Mesendoderm (in vitro differentiated cells): ENCODE measurements at regions not wholly inside any gene's neighbourhood (a gene's known extent, or its start where the extent isn't known, plus 50 kb on each side); places are given as distances from the start of the nearest gene placed in this dataset.
"Not testable (repeated sequence)": the region's sequence is repeated elsewhere in the genome, so short reads cannot be mapped to it uniquely, and the experiment has no call there.

Experiments
- DNase-seq: peaks from one replicate; pipeline ENCODE4 v3.0.0; 2013
- H2AK5ac ChIP-seq: 2 replicates; pipeline ENCODE4 v1.6.1; 2013; ENCODE audit warnings: low read length, inconsistent platforms
- H2BK120ac ChIP-seq: 2 replicates; pipeline ENCODE4 v1.6.1; 2013; ENCODE audit warnings: low read depth, mild to moderate bottlenecking, low read length, moderate library complexity, mixed read lengths
- H2BK15ac ChIP-seq: replicated peaks from 2 replicates; pipeline ENCODE4 v1.6.1; 2013; ENCODE audit warnings: low read depth, mild to moderate bottlenecking, moderate library complexity
- H2BK5ac ChIP-seq: 2 replicates; pipeline ENCODE4 v1.6.1; 2013; ENCODE audit warnings: low read length, inconsistent platforms
- H3K18ac ChIP-seq: 2 replicates; pipeline ENCODE4 v1.6.1; 2013; ENCODE audit warnings: mild to moderate bottlenecking, low read length, mixed read lengths
- H3K23ac ChIP-seq: one replicate; pipeline ENCODE4 v1.6.1; 2013; ENCODE audit warnings: low read length
- H3K27ac ChIP-seq: 2 replicates; pipeline ENCODE4 v1.5.1; 2013; ENCODE audit warnings: low read depth, mild to moderate bottlenecking, inconsistent platforms, low read length, moderate library complexity
- H3K27me3 ChIP-seq: 2 replicates; pipeline ENCODE4 v1.6.1; 2013; ENCODE audit warnings: low read length, control low read depth, mild to moderate bottlenecking, inconsistent platforms; ENCODE audit not compliant: insufficient read depth, poor library complexity
- H3K36me3 ChIP-seq: 2 replicates; pipeline ENCODE4 v1.6.1; 2013; ENCODE audit warnings: low read length, inconsistent platforms; ENCODE audit not compliant: control insufficient read depth, insufficient read depth
- H3K4ac ChIP-seq: one replicate; pipeline ENCODE4 v1.6.1; 2013; ENCODE audit warnings: low read depth, mild to moderate bottlenecking, low read length, moderate library complexity
- H3K4me1 ChIP-seq: 2 replicates; pipeline ENCODE4 v1.6.1; 2013; ENCODE audit warnings: low read depth, low read length, inconsistent platforms; ENCODE audit not compliant: control insufficient read depth
- H3K4me2 ChIP-seq: 2 replicates; pipeline ENCODE4 v1.6.1; 2013; ENCODE audit warnings: low read length
- H3K4me3 ChIP-seq: 2 replicates; pipeline ENCODE4 v1.5.1; 2013; ENCODE audit warnings: mild to moderate bottlenecking, low read length
- H3K56ac ChIP-seq: one replicate; pipeline ENCODE4 v1.6.1; 2013; ENCODE audit warnings: low read length
- H3K79me1 ChIP-seq: 2 replicates; pipeline ENCODE4 v1.6.1; 2013; ENCODE audit warnings: low read length, inconsistent platforms
- H3K79me2 ChIP-seq: 2 replicates; pipeline ENCODE4 v1.6.1; 2013; ENCODE audit warnings: mild to moderate bottlenecking, low read length; ENCODE audit not compliant: control insufficient read depth, insufficient read depth
- H3K9ac ChIP-seq: 2 replicates; pipeline ENCODE4 v1.6.1; 2013; ENCODE audit warnings: low read length, inconsistent platforms
- H4K5ac ChIP-seq: one replicate; pipeline ENCODE4 v1.6.1; 2013; ENCODE audit warnings: low read length
- H4K8ac ChIP-seq: one replicate; pipeline ENCODE4 v1.6.1; 2013; ENCODE audit warnings: low read depth, mild to moderate bottlenecking, control low read depth, low read length, moderate library complexity
- WGBS: extraction: QIAGEN DNeasy Blood & Tissue Kit; methylation state at CpG from one replicate; pipeline ENCODE4 v1.1.7; 2013; ENCODE audit warnings: low lambda C conversion rate, missing lambda C conversion rate; ENCODE audit not compliant: insufficient coverage; ENCODE audit errors: extremely low coverage; 5-methylcytosine and 5-hydroxymethylcytosine counted together

DNA sequence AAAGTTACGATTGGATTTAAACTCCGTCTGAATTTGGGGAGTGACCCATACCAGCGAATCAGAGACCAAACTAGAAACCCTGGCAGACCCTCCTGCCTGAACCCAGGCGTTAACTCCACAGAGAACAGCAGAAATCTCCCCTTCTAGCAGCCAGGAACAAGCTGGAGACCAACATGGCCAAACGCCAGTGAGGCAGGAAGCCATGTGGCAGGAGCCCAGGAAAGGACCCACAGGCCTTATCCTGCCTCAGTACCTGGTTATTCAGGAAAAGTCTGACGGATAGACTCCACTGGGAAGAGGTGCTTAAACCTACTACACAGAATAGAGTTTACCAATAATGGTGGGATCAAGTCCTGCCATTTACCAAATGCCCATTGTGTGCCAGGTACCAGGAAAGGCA lies 106.6 kb downstream of the TRIM69 start:
- H3K79me2 ChIP-seq, H2BK5ac ChIP-seq, H4K8ac ChIP-seq, H4K5ac ChIP-seq, H3K4me1 ChIP-seq, H3K23ac ChIP-seq, H3K9ac ChIP-seq, H3K27me3 ChIP-seq, DNase-seq, H3K4me2 ChIP-seq, H3K56ac ChIP-seq, H3K4ac ChIP-seq, H3K79me1 ChIP-seq, H3K27ac ChIP-seq, H3K4me3 ChIP-seq, H3K36me3 ChIP-seq, H2BK15ac ChIP-seq, H2AK5ac ChIP-seq, H2BK120ac ChIP-seq, H3K18ac ChIP-seq: not testable (repeated sequence)
- WGBS: no CpG with 5 or more reads among the region's 6 CpGs

DNA sequence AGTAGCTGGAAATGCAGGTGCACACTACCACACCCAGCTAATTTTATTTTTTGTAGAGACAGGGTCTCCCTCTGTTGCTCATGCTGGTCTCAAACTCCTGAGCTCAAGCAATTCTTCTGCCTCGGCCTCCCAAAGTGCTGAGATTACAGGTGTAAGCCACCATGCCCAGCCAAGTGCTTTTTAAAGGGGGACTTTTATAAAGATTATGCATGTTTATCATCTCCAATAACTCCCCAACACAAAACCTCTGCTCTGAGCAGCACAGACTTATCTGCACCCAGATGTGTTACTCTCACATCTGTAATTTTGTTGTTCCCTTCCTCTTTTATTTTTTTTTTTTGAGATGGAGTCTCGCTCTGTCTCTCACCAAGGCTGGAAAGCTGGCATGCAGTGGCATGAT lies 108.6 kb downstream of the TRIM69 start:
- H2BK5ac ChIP-seq: not testable (repeated sequence)

DNA sequence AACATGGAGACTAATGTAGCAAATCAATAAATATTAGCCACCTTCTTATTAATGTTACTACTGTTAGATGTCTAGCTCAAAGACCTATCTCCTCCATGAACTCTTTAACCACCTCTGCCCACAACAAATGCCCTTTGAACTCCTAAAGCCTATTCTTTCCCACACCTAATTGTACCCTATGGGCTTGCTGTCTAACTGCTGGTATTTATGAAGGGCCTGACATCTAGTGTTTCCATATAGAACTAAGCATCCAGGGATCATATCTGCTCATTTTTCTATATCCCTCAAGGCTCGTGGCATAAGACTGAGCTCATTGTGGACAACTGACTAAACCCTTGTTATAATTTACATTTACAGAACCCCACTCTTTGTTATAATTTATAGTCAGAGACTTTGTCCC lies 109.8 kb downstream of the TRIM69 start:
- H3K4me1 ChIP-seq, H4K8ac ChIP-seq, H3K79me2 ChIP-seq, H2BK120ac ChIP-seq, H3K23ac ChIP-seq, H3K9ac ChIP-seq, H2AK5ac ChIP-seq, H2BK5ac ChIP-seq, DNase-seq, H3K4me2 ChIP-seq, H3K27ac ChIP-seq, H3K4me3 ChIP-seq, H3K4ac ChIP-seq, H3K27me3 ChIP-seq, H2BK15ac ChIP-seq, H4K5ac ChIP-seq, H3K79me1 ChIP-seq, H3K18ac ChIP-seq, H3K36me3 ChIP-seq, H3K56ac ChIP-seq: not testable (repeated sequence)
- no CpG with 5 or more reads among the region's 1 CpG for WGBS

More for the DNA sequence above, 108.6 kb downstream of the TRIM69 start:
- not testable (repeated sequence) for DNase-seq, H3K79me2 ChIP-seq, H3K27me3 ChIP-seq, H3K4me1 ChIP-seq, H2AK5ac ChIP-seq, H3K23ac ChIP-seq, H3K9ac ChIP-seq, H4K5ac ChIP-seq, H3K4ac ChIP-seq, H2BK15ac ChIP-seq, H3K27ac ChIP-seq, H3K36me3 ChIP-seq, H4K8ac ChIP-seq, H3K56ac ChIP-seq, H3K4me2 ChIP-seq, H3K79me1 ChIP-seq, H2BK120ac ChIP-seq, H3K18ac ChIP-seq, H3K4me3 ChIP-seq
- no CpG with 5 or more reads among the region's 2 CpGs for WGBS

DNA sequence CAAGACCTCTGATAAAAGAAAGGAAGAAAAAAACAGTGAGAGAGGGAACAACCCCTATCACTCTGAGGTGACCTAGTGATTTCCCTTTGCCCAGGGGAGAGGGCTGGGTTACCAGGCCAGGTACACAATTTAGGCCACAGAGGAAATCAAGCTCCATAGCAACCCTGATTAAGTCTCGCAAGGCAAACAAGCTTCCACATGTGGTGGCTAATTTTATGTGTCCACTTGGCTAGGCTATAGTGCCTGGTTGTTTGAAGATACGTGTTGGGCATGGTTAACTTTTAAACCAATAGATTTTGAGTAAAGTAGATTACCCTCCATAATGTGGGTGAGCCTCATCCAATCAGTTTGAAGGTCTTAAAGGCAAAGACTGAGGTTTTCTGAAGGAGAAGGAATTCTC lies 108.9 kb upstream of the TERB2 start:
- not testable (repeated sequence) for H3K4me1 ChIP-seq, H4K8ac ChIP-seq, H3K79me2 ChIP-seq, H3K9ac ChIP-seq, DNase-seq, H2BK120ac ChIP-seq, H3K18ac ChIP-seq, H3K36me3 ChIP-seq, H2BK5ac ChIP-seq, H3K27me3 ChIP-seq, H4K5ac ChIP-seq, H3K79me1 ChIP-seq, H3K4me2 ChIP-seq, H3K4me3 ChIP-seq, H3K27ac ChIP-seq, H2BK15ac ChIP-seq, H3K23ac ChIP-seq, H3K4ac ChIP-seq, H3K56ac ChIP-seq, H2AK5ac ChIP-seq
- no CpG with 5 or more reads among the region's 2 CpGs for WGBS

DNA sequence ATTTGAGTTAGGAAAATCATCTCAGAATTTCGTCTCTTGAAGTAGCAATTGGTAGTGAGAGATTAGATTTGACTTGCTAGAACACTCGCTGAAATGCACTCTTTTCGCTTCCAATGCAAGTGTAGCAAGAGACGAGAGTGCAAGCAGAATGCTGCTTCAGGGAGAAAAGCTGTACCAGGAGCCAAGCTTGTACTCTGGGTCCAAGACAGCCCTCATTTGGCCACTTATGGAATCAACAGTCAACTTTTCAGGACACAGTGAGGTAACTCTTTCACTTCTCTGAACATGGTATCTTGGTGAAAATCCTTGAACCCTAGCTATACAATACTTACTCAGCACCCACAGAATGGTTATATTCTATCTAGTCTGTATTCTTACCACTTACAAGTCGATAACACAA lies 107.6 kb upstream of the TERB2 start:
- H2BK15ac ChIP-seq, H4K5ac ChIP-seq, H3K79me1 ChIP-seq, DNase-seq, H3K4me1 ChIP-seq, H2BK120ac ChIP-seq, H3K4me3 ChIP-seq, H2BK5ac ChIP-seq, H3K56ac ChIP-seq, H3K27me3 ChIP-seq, H4K8ac ChIP-seq, H3K9ac ChIP-seq, H3K23ac ChIP-seq, H3K4me2 ChIP-seq, H2AK5ac ChIP-seq, H3K79me2 ChIP-seq, H3K27ac ChIP-seq, H3K18ac ChIP-seq, H3K4ac ChIP-seq, H3K36me3 ChIP-seq: not testable (repeated sequence)
- no CpG with 5 or more reads among the region's 5 CpGs for WGBS

DNA sequence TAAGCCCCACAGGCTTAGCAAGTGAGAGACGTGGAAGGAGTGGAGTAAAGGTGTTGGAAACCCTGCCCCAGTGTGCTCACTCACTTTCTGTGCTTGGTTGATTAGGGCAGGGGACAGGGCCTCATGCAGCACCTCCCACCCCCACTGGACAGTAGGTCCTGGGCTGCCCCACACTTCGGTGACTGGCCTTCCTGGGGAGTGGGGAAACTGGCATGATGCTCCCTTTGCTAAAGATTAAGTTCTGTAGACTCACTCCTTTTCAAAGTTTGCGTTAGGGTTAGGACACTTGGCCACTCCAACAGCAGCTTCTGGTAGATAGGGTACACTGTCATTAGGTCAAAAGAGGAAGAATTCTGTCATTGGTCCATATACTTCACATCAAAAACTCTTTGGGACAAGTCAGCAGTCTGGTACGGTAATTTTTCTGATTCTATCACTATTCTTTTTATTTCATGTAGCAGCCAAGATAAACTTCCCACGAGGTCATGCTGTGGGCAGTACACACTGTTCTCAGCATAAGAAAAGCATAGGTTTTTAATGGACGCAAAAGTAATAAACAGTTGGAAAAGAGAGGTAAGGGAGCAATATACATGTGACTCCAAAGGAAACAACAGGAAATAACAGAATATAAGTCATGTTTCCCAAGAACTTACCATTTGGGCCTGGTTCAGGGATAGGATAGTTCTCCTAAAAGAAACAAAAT lies 106.6 kb upstream of the TERB2 start:
- H3K23ac ChIP-seq, H2AK5ac ChIP-seq, H3K36me3 ChIP-seq, H3K56ac ChIP-seq, H3K4me3 ChIP-seq, H2BK120ac ChIP-seq, H3K4ac ChIP-seq, H4K8ac ChIP-seq, H3K27ac ChIP-seq, H3K9ac ChIP-seq, H2BK5ac ChIP-seq, H3K79me2 ChIP-seq, DNase-seq, H3K18ac ChIP-seq, H3K4me1 ChIP-seq, H3K79me1 ChIP-seq, H2BK15ac ChIP-seq, H3K4me2 ChIP-seq, H3K27me3 ChIP-seq, H4K5ac ChIP-seq: not testable (repeated sequence)
- no CpG with 5 or more reads among the region's 6 CpGs for WGBS
